ENCODE measurements at regions not wholly inside any gene's neighbourhood (a gene's known extent, or its start where the extent isn't known, plus 50 kb on each side); places are given as distances from the start of the nearest gene placed in this dataset.

DNA sequence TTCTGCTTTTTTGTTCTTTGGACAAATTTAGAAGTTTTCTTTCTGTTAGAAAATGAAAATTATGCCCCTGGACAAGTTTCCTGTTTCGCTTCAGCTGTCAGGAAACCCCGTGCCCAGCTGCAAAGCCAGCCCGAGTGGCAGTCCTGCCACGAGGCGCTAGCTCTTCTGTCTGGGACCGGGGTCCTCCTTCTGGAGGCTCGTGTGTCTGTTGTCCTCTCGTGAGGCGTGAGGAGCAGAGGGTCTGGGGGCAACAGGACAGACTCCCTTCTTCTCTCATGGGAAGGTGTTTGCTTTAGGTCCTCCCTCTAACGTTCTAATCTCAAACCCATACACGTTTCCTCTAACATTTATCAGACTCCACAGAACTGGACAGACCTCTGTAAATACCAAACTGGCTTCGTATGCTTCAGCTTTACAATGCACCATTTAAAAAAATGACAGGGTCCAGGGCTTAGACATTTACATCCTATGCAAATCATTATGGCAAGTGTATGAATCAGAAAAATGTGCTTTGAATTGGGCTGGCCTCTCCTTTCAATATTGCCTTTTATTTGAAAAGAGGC lies 184.5 kb upstream of the SHH start:
- H3K27me3 Mint-ChIP-seq, result peaks cover 33% of the 10 kb centered on the region
- peaks cover 6% of the 10 kb centered on the region for H3K4me1 Mint-ChIP-seq
- no peaks in the 10 kb centered on the region for H3K36me3 Mint-ChIP-seq (ENCODE audit: low read depth)
- no peak for ATAC-seq (replicated peaks)
- H3K9me3 Mint-ChIP-seq, result no peaks in the 10 kb centered on the region
- no peak overlapping the region for H3K27ac Mint-ChIP-seq
- peak overlapping the region; percentile 22 for H3K4me3 Mint-ChIP-seq

DNA sequence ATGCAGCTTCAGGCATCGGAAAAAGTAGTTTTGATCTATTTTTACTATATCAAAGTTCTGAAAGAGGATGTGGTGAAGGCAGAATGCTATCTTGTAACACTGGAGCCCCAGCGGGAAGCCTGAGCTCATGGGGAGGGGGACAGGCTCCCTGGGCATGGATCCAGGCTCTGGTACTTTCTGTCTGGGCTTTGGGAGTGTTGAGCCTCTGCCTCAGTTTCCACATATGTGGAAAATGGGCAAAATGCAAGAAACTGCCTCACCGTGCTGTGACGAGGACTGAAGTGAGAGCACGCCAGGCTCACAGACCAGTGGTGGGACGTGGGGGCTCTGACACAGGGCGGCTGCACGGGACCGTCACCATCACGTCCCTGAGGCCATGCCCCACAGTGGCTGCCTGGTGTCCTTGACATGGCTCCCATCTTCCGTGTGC lies 182.9 kb upstream of the SHH start:
- H3K9me3 Mint-ChIP-seq, result no peaks in the 10 kb centered on the region
- no peaks in the 10 kb centered on the region for H3K36me3 Mint-ChIP-seq (ENCODE audit: low read depth)
- no peak overlapping the region for H3K27ac Mint-ChIP-seq
- H3K27me3 Mint-ChIP-seq, result peaks cover 30% of the 10 kb centered on the region
- ATAC-seq (replicated peaks), result no peak
- H3K4me3 Mint-ChIP-seq, result no peak overlapping the region
- peaks cover 6% of the 10 kb centered on the region for H3K4me1 Mint-ChIP-seq

DNA sequence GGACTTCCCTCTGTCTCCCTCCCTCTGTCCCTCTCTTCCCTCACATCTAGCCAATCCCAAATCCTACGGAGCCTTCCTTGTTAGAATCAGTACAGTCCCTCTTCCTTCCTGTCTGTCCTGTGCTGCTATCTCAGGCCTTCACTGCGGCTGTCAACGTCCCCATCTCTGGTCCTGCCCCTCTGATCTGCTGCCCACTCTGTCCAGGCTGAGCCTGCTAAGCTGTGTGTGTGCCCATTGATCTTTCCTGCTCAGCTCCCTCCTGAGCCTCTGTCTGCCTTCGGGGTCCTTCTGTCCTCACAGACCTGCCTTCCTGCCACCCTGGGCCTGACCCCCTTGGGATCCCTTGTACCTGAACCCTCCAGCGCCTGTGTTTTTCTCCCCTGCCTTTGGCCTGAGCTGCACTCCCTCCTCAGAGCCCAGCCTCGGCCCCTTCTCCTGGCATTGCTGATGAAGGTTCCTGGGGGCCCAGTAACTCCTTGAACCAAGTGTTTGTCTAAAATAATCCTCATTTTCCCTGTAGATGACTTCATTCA lies 182.1 kb upstream of the SHH start:
- ATAC-seq (replicated peaks), result no peak
- Mint-ChIP-seq H3K4me3 (no peak overlapping the region), H3K27ac (no peak overlapping the region), H3K27me3 (peaks cover 30% of the 10 kb centered on the region), H3K4me1 (peaks cover 6% of the 10 kb centered on the region), H3K9me3 (peaks cover 4% of the 10 kb centered on the region), H3K36me3 (ENCODE audit: low read depth) (no peaks in the 10 kb centered on the region)

DNA sequence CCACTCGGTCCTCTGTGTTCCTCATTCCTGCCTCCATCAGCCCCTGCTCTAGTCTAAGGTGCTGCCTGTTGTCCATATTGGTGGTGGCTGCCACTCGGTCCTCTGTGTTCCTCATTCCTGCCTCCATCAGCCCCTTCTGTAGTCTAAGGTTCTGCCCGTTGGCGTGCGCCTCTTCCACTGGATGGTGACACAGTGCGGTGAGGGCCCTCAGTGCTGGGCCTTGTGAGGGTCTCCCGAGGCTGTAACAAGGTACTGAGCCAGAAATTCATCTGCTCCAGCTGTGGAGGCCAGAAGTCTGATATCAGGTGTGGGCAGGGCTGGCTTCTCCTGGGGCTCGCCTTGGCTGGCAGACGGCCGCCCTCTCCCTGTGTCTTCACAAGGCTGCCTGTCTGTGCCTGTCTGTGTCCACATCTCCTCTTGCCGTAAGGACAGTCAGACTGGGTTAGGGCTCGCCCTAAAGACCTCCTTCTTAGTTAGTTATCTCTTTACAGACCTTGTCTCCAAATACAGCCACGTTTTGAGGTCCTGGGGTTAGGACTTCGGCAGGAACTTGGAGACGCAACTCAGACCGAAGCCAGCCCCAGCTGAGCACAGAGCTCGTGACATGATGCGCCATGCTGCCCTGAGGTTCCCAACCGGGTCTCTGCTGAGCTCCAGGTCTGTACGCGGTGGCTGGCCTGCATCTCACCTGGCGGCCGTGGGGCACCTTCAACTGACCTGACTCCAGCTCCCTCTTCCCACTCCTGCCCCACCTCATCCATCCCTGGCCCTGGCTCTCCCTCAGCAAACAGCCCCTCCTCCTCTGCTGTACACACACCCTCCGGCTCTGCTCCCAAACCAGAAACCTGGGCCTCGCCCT lies 181.4 kb upstream of the SHH start:
- H3K36me3 Mint-ChIP-seq (ENCODE audit: low read depth), result no peaks in the 10 kb centered on the region
- no peak overlapping the region for H3K27ac Mint-ChIP-seq
- no peak for ATAC-seq (replicated peaks)
- peaks cover 6% of the 10 kb centered on the region for H3K4me1 Mint-ChIP-seq
- no peak overlapping the region for H3K4me3 Mint-ChIP-seq
- H3K9me3 Mint-ChIP-seq, result peaks cover 4% of the 10 kb centered on the region
- H3K27me3 Mint-ChIP-seq, result peaks cover 30% of the 10 kb centered on the region

DNA sequence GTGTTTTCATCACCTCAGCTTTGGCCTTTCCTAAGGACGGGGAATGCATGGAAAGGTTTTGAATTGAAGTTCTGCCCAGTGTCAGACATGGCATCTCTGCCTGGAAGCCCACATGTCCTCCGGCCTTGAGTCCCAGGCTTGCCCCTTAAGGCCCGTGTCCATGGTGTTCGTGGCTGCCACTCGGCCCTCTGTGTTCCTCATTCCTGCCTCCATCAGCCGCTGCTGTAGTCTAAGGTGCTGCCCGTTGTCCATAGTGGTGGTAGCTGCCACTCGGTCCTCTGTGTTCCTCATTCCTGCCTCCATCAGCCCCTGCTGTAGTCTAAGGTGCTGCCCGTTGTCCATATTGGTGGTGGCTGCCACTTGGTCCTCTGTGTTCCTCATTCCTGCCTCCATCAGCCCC lies 180.7 kb upstream of the SHH start:
- Mint-ChIP-seq H3K4me3 (no peak overlapping the region), H3K9me3 (peaks cover 4% of the 10 kb centered on the region), H3K27ac (no peak overlapping the region), H3K4me1 (peaks cover 6% of the 10 kb centered on the region), H3K27me3 (peaks cover 28% of the 10 kb centered on the region), H3K36me3 (ENCODE audit: low read depth) (no peaks in the 10 kb centered on the region)
- no peak for ATAC-seq (replicated peaks)

DNA sequence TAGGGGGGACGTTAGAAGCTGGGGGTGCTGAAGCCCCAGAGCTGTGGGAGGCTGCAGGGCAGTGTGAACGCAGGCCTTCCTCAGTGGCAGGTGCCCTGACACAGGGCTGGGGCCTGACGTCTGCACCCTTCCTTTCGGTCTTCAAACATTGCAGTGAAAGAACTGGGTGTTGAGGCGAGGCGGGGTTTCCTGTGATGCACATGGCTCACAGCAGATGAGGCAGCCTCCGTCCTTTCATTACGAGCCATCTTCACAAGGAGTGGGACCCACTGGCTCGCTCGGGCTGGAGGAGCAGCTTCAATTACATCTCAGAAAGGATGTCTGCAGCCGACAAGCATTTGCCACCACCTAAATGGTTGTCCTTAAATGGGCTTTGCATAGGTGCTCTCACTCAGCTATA lies 180.3 kb upstream of the SHH start:
- H3K27me3 Mint-ChIP-seq, result peaks cover 29% of the 10 kb centered on the region
- H3K4me1 Mint-ChIP-seq, result peaks cover 6% of the 10 kb centered on the region
- no peak overlapping the region for H3K4me3 Mint-ChIP-seq
- ATAC-seq (replicated peaks), result no peak
- no peak overlapping the region for H3K27ac Mint-ChIP-seq
- H3K9me3 Mint-ChIP-seq, result peaks cover 4% of the 10 kb centered on the region
- no peaks in the 10 kb centered on the region for H3K36me3 Mint-ChIP-seq (ENCODE audit: low read depth)

DNA sequence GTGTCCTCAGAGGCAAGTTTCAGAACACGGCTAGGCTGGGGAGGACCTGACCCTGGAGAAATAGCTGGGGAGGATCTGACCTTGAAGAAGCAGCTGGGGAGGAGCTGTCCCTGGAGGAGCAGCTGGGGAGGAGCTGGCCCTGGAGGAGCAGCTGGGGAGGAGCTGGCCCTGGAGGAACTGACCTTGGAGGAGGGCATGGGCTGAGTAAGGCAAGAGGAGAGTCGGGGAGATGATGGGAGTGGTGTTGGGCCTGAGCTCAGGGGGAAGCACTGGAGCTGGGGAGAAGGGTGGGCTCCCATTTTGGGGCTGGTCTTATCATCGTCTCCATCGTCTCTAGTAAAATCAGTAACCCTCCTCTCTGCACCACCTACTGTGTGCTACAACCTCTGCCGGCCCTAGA lies 179.8 kb upstream of the SHH start:
- H3K36me3 Mint-ChIP-seq (ENCODE audit: low read depth), result no peaks in the 10 kb centered on the region
- ATAC-seq (replicated peaks), result no peak

DNA sequence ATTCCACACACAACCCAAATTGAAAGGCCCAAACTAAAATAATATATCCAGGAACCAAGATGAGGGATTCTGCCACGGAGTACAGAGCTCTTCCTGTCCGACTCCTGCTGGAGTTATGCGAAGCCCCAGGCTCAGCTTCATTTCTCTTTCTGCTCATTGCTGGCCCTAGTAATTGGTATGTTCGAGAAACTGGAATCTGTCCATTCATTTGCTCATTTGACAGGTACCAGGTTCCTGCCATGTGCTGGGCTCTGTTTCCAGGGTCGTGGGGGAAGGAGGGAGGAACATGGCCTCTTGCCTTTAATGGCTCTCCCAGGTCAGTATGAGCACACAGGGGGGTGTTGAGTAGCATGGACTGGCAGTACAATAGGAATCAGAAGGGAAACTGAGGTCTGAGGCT lies 179.2 kb upstream of the SHH start:
- ATAC-seq (replicated peaks), result no peak

More for the DNA sequence above, 179.8 kb upstream of the SHH start:
- H3K27me3 Mint-ChIP-seq, result peaks cover 26% of the 10 kb centered on the region
- peaks cover 6% of the 10 kb centered on the region for H3K4me1 Mint-ChIP-seq
- H3K9me3 Mint-ChIP-seq, result peaks cover 4% of the 10 kb centered on the region
- no peak overlapping the region for H3K27ac Mint-ChIP-seq
- H3K4me3 Mint-ChIP-seq, result no peak overlapping the region

DNA sequence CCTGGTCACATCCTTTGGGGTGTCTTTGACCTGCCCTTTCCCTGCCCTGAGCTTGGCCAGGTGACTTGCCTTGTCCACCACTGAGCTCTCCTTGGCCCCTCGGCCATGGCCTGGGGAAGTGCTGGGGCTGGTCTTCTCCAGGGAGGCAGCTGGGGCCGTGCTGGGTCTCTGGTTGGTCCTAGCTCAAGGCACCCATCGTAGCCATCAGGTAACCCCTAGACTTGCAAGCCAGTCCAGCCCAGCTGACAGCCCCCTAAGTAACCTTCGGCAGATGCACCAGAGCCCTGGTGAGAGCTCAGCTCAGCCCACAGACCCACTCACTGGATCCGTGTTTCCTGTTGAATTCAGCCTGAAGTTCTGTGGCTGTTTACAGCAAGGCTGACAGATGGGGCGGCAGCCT lies 176.2 kb upstream of the SHH start:
- ATAC-seq (replicated peaks), result no peak
- Mint-ChIP-seq H3K4me1 (no peaks in the 10 kb centered on the region), H3K36me3 (ENCODE audit: low read depth) (no peaks in the 10 kb centered on the region), H3K9me3 (peaks cover 4% of the 10 kb centered on the region), H3K27me3 (peaks cover 10% of the 10 kb centered on the region), H3K4me3 (no peak overlapping the region), H3K27ac (no peak overlapping the region)

More for the DNA sequence above, 179.2 kb upstream of the SHH start:
- H3K27ac Mint-ChIP-seq, result no peak overlapping the region
- no peak overlapping the region for H3K4me3 Mint-ChIP-seq
- H3K4me1 Mint-ChIP-seq, result peaks cover 6% of the 10 kb centered on the region
- H3K27me3 Mint-ChIP-seq, result peaks cover 22% of the 10 kb centered on the region
- H3K36me3 Mint-ChIP-seq (ENCODE audit: low read depth), result no peaks in the 10 kb centered on the region
- peaks cover 4% of the 10 kb centered on the region for H3K9me3 Mint-ChIP-seq

DNA sequence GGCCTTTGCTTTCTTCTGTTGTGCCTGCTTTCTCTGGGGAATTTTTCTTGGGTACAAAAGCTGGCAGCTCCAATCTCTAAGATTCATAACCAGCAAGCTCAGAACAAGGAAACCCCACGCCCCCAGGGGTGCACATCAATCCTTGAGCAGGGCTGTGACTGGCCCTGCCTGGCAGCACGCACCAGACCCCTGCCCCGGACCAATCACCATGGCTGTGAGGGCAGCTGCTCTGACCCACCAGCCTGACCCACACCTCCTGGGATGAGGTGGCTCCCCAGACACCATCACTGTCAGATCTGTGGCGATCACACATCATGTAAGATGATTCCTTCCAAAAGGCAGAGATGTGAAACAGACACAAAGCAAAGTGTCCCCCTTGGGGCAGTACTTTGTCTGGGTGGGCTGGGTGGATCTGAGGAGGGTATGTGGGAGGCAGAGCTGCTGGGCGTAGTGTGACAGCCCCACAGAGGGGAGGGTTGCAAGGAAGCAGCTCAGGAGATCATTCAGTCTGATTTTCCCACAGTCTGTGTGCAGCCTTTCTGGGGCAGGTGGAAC lies 175.5 kb upstream of the SHH start:
- no peak overlapping the region for H3K4me3 Mint-ChIP-seq
- peaks cover 4% of the 10 kb centered on the region for H3K9me3 Mint-ChIP-seq
- ATAC-seq (replicated peaks), result no peak
- H3K27ac Mint-ChIP-seq, result no peak overlapping the region
- H3K36me3 Mint-ChIP-seq (ENCODE audit: low read depth), result no peaks in the 10 kb centered on the region
- H3K4me1 Mint-ChIP-seq, result no peaks in the 10 kb centered on the region
- peaks cover 7% of the 10 kb centered on the region for H3K27me3 Mint-ChIP-seq

DNA sequence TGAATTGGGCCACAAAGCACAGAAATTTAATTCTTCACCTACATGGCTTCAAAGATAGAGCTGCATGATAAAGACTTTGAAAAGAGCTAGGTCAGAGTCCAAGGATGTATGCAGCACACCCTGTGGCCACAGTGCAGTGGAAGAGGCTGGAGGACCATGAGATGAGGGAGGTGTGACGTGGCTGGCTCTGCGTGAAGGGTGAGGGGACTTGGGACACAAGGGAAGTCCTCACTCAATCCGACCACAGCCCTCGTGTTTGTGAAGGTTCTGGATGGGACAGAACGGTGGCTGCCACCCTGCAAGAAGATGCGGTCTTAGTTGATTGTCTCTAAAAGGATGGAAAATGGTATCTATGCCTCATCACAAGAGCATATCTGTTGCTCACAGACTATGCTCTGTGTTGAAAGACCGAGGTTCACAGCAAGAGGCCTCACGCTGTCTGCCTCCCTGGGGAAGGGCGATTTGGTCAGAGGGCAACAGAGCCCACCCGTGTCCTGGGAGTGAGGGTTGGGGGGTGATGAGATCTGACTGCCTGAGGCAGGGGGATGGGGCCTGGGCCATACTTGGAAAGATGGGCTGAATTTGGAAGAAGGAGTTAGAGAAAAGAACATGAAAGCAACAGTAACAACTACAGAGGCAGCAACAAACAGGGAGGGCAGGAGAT lies 174.4 kb upstream of the SHH start:
- ATAC-seq (replicated peaks), result no peak
- H3K9me3 Mint-ChIP-seq, result peaks cover 4% of the 10 kb centered on the region
- peaks cover 7% of the 10 kb centered on the region for H3K27me3 Mint-ChIP-seq
- H3K4me3 Mint-ChIP-seq, result no peak overlapping the region
- no peak overlapping the region for H3K27ac Mint-ChIP-seq
- no peaks in the 10 kb centered on the region for H3K36me3 Mint-ChIP-seq (ENCODE audit: low read depth)
- H3K4me1 Mint-ChIP-seq, result no peaks in the 10 kb centered on the region

DNA sequence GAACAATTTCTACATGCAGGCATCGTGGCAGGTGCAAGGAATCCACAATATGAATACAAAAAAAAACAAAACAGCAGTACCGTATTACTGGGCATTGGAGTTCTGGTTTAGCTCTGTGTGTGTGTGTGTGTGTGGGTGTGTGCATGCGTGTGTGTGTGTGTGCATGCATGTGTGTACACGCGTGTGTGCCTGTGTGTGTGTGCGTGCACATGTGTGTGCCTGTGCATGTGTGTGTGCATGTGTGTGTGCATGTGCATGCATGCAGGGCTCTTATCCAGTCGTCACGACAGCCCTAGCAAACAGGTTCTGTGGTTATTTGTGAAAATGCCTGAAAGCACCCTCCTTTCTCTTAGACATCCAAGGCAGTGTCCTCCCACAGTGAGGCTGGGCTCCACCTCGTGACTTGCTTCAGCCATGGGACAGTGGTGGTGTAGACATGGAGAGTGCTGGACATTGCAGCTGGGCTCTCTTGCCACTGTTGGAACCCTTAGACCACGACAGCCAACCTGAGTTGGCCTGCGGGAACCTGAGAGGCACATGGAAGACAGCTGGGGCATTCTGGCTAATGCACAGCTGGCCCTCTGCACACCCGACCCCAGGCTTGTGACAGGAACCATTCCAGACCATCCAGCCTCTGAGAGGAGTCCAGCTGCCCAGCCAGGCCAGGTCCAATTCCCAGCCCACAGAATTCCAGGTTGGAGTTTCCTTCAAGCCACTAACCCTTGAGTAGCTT lies 173.4 kb upstream of the SHH start:
- Mint-ChIP-seq H3K4me1 (no peaks in the 10 kb centered on the region), H3K4me3 (no peak overlapping the region), H3K9me3 (peaks cover 4% of the 10 kb centered on the region), H3K36me3 (ENCODE audit: low read depth) (no peaks in the 10 kb centered on the region), H3K27ac (no peak overlapping the region), H3K27me3 (peaks cover 7% of the 10 kb centered on the region)
- ATAC-seq (replicated peaks), result no peak

DNA sequence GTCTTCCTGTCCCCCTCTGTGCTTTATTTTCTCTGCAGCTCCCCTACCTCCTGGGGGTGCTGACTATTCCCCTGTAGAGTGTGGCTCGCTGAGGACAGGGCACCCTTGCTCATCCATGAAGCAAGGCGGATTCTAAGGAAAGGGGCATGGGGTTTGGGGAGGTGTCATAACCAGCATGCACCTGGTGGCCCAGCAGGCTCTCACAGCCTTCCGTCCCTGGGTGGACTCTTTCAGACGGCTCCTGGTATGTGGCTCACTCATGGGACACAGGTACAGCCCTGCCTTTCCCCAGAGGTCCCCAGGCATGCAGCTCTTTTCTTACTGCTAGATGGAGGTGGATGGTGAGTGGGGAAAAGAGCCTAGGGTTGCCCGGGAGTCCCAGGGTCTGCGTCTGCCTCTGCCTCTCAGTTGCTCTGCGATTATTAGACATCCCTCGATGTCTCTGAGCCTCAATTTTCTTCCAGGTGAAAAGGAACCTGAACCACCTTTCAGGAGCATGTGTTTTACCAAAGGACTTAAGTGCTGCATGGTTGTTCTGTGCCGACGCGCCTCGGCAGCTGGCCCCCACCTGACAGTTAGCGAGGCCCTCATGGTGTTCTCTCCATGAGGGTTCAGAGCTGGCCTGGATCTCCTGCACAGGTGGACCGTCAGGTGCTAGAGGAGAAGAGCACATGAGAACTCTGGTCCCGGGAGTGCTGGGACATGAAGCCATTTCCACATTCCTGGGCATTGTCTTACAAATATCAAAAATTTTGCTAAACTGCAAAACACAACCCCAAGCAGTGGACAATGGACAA lies 172.5 kb upstream of the SHH start:
- Mint-ChIP-seq H3K4me1 (no peaks in the 10 kb centered on the region), H3K36me3 (ENCODE audit: low read depth) (no peaks in the 10 kb centered on the region), H3K9me3 (peaks cover 4% of the 10 kb centered on the region), H3K27me3 (peaks cover 7% of the 10 kb centered on the region), H3K4me3 (no peak overlapping the region), H3K27ac (no peak overlapping the region)
- no peak for ATAC-seq (replicated peaks)

Measured in activated T-helper 17 cell treated with anti-CD3 and anti-CD28 coated beads, Interleukin-2, amount 50 U/mL, for 72 hours (primary cell).